DOHH2 (cell line): ENCODE measurements at regions not wholly inside any gene's neighbourhood (a gene's known extent, or its start where the extent isn't known, plus 50 kb on each side); places are given as distances from the start of the nearest gene placed in this dataset.

ENCODE experiments used
- H3F3A ChIP-seq: fragments of 200-600 bp; sonication (generic), shearing (Covaris generic); 2 replicates; pipeline ENCODE4 v1.6.0; 2016; ENCODE audit warnings: antibody characterized with exemption, mild to moderate bottlenecking; ENCODE audit not compliant: control insufficient read depth, insufficient read depth
- H3K27ac ChIP-seq: fragments of 200-600 bp; sonication (generic); 2 replicates; pipeline ENCODE4 v1.5.1; 2014; ENCODE audit warnings: low read depth, mild to moderate bottlenecking, low read length, moderate library complexity
- H3K27me3 ChIP-seq: fragments of 200-600 bp; sonication (generic); 2 replicates; pipeline ENCODE4 v1.6.1; 2014; ENCODE audit warnings: mild to moderate bottlenecking, low read length, mixed read lengths; ENCODE audit not compliant: control insufficient read depth
- H3K36me3 ChIP-seq: fragments of 200-600 bp; sonication (generic); 2 replicates; pipeline ENCODE4 v1.6.1; 2014; ENCODE audit warnings: mild to moderate bottlenecking, low read length, moderate library complexity, mixed read lengths; ENCODE audit not compliant: control insufficient read depth
- H3K4me1 ChIP-seq: fragments of 200-600 bp; sonication (generic); 2 replicates; pipeline ENCODE4 v1.6.1; 2014; ENCODE audit warnings: mild to moderate bottlenecking, low read length, mixed read lengths; ENCODE audit not compliant: control insufficient read depth
- H3K4me2 ChIP-seq: fragments of 200-600 bp; sonication (generic); 2 replicates; pipeline ENCODE4 v1.6.0; 2014; ENCODE audit warnings: mild to moderate bottlenecking, low read length, moderate library complexity
- H3K4me3 ChIP-seq: fragments of 200-600 bp; sonication (generic); 2 replicates; pipeline ENCODE4 v1.5.1; 2014; ENCODE audit warnings: mild to moderate bottlenecking, low read length, mixed read lengths
- H3K79me2 ChIP-seq: fragments of 200-600 bp; sonication (generic); 2 replicates; pipeline ENCODE4 v1.6.1; 2014; ENCODE audit warnings: mild to moderate bottlenecking, low read length, mixed read lengths; ENCODE audit not compliant: control insufficient read depth
- H3K9me2 ChIP-seq: fragments of 200-600 bp; sonication (generic); replicated peaks from 2 replicates; pipeline ENCODE4 v1.6.1; 2014; ENCODE audit warnings: mild to moderate bottlenecking, low read length, mixed read lengths; ENCODE audit not compliant: control insufficient read depth
- H3K9me3 ChIP-seq: fragments of 200-600 bp; sonication (generic); 2 replicates; pipeline ENCODE4 v1.6.1; 2014; ENCODE audit warnings: antibody characterized with exemption, low read length, mixed read lengths; ENCODE audit not compliant: control insufficient read depth, insufficient read depth
- H4K20me1 ChIP-seq: fragments of 200-600 bp; sonication (generic); 2 replicates; pipeline ENCODE4 v1.6.0; 2014; ENCODE audit warnings: low read depth, mild to moderate bottlenecking, antibody characterized with exemption, low read length, moderate library complexity; ENCODE audit not compliant: control insufficient read depth, insufficient read depth
- EZH2phosphoT487 ChIP-seq: fragments of 200-600 bp; sonication (generic); IDR thresholded peaks from 2 replicates; pipeline ENCODE4 v1.6.1; 2017; ENCODE audit warnings: borderline replicate concordance, mild to moderate bottlenecking, antibody characterized with exemption, low read length, moderate library complexity, mixed read lengths
- TF ChIP-seq, protein P1 (sequence below): fragments of 200-600 bp; sonication (generic); IDR thresholded peaks from one replicate; pipeline ENCODE4 v1.5.1; 2014; ENCODE audit warnings: antibody characterized with exemption, mild to moderate bottlenecking, low read depth, low read length; ENCODE audit not compliant: poor library complexity, severe bottlenecking

DNA sequence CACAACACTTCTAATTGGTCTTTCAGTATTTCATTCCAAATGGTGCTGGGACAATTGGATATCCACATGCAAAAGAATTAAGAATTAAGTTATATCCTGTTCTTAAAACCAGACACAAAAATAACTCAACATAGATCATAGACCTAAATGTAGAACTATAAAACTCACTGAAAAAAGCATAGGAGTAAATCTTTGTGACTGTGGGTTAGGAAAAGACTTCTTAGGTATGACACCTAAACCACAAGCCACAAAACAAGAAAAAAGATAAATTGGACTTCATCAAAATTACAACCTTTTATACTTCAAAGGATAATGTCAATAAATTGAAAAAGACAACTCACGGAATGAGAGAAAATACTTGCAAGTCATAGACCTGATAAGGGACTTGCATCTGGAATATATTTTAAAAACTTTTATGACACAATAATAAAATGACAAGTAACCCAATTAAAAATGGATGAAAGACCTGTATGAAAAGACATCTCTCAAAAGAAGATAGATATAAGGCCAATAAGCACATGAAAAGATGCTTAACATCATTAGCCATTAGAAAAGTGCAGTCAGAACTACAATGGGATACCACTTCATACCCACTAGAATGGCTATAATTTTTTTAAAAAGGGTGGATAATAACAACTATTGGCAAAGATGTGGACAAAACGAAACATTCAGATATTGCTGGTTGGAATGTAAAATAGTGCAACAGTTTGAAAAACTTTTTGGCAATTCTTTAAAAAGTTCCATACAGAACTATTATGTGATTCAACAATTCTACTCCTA is 72.5 kb upstream of the SLC38A4 start:
- Histone ChIP-seq H3K27me3 (no peaks in the 10 kb centered on the region), H3K4me1 (no peaks in the 10 kb centered on the region), H3K9me2 (no peaks in the 10 kb centered on the region), H3K36me3 (no peaks in the 10 kb centered on the region), H3K9me3 (no peaks in the 10 kb centered on the region), H4K20me1 (no peaks in the 10 kb centered on the region), H3K4me3 (no peak overlapping the region), H3K79me2 (no peaks in the 10 kb centered on the region), H3K27ac (no peak overlapping the region), H3F3A (no peaks in the 10 kb centered on the region), H3K4me2 (no peak overlapping the region)
- TF ChIP-seq EZH2phosphoT487 = no peak
- TF ChIP-seq, protein P1, sequence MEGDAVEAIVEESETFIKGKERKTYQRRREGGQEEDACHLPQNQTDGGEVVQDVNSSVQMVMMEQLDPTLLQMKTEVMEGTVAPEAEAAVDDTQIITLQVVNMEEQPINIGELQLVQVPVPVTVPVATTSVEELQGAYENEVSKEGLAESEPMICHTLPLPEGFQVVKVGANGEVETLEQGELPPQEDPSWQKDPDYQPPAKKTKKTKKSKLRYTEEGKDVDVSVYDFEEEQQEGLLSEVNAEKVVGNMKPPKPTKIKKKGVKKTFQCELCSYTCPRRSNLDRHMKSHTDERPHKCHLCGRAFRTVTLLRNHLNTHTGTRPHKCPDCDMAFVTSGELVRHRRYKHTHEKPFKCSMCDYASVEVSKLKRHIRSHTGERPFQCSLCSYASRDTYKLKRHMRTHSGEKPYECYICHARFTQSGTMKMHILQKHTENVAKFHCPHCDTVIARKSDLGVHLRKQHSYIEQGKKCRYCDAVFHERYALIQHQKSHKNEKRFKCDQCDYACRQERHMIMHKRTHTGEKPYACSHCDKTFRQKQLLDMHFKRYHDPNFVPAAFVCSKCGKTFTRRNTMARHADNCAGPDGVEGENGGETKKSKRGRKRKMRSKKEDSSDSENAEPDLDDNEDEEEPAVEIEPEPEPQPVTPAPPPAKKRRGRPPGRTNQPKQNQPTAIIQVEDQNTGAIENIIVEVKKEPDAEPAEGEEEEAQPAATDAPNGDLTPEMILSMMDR = no peak

DNA sequence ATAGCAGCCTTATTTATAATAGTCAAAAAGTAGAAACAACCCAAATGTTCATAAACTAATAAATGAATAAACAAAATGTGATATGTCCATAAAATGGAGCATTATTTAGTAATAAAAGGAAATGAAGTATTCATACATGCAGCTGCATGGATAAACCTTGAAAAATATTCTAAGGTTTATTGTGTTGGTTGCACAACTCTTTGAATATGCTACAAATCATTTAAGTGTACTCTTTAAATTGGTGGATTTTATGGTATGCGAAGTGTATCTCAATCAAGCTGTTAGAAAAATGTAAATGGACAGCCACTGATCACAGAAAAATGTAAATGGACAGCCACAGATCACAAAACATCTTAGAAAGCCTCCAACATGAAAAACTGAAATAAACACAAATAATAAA is 73.2 kb upstream of the SLC38A4 start:
- Histone ChIP-seq H3K4me2 (no peak overlapping the region), H3K27ac (no peak overlapping the region), H4K20me1 (no peaks in the 10 kb centered on the region), H3K27me3 (no peaks in the 10 kb centered on the region), H3K9me3 (no peaks in the 10 kb centered on the region), H3K79me2 (no peaks in the 10 kb centered on the region), H3K36me3 (no peaks in the 10 kb centered on the region), H3K9me2 (no peaks in the 10 kb centered on the region), H3K4me3 (no peak overlapping the region), H3K4me1 (no peaks in the 10 kb centered on the region), H3F3A (no peaks in the 10 kb centered on the region)
- TF ChIP-seq, protein P1 = no peak
- no peak for TF ChIP-seq EZH2phosphoT487

DNA sequence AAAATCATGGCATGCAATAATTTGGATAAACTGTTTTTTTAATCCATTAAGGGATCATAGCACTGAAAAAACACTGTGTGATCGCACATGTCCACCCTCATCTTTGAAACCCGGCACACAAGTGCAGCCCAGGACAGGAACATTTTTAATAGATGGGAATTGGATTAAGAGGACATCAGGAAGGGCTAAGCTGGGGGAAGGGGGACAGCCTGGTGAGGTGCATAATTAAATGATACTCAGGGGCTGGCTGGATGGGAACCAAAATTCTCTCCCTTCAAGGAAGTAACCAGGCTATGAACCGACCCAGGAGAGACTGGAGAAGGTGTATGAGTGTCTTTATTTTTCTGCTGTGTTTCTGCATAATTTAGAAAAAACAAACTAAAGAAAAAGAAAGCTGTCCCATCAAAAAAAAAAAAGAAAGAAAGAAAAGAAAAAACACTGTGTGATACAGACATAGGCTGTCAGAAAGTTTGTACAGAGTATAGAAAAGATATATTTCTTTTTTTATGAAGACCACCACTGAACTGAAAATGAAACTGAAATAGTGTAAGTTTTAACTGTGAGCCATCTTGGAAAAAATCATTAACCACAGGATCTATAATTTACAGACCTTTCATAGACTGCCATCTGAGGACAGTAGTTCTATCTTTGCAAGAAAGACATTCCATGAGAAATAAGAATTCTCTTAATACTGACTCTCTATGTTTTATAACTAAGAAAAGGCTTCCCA is 75.1 kb upstream of the SLC38A4 start:
- Histone ChIP-seq H3K9me3 (no peaks in the 10 kb centered on the region), H3K9me2 (no peaks in the 10 kb centered on the region), H3K4me2 (no peak overlapping the region), H3K36me3 (no peaks in the 10 kb centered on the region), H3K27me3 (no peaks in the 10 kb centered on the region), H4K20me1 (no peaks in the 10 kb centered on the region), H3F3A (no peaks in the 10 kb centered on the region), H3K79me2 (no peaks in the 10 kb centered on the region), H3K27ac (no peak overlapping the region), H3K4me3 (no peak overlapping the region), H3K4me1 (no peaks in the 10 kb centered on the region)
- TF ChIP-seq EZH2phosphoT487 = no peak
- TF ChIP-seq, protein P1 = no peak
